ENCODE measurements at regions not wholly inside any gene's neighbourhood (a gene's known extent, or its start where the extent isn't known, plus 50 kb on each side); places are given as distances from the start of the nearest gene placed in this dataset.

GRCh38 chr7:92992932-92993331 lies 124.8 kb downstream of the SAMD9 start:
- H3K4me3 ChIP-seq (ENCODE audit: insufficient read depth in 1 of 2, low read depth in 1 of 2, low read length in 2 of 2), result no peak overlapping the region
- no peak overlapping the region for H3K27ac ChIP-seq (ENCODE audit: low read length, poor library complexity, severe bottlenecking)
- no peak for DNase-seq
- H2BK5ac ChIP-seq (ENCODE audit: low read depth, low read length, poor library complexity, severe bottlenecking), result no peak overlapping the region
- no peak overlapping the region for H3K14ac ChIP-seq (ENCODE audit: low read length in 2 of 2)
- H4K8ac ChIP-seq (ENCODE audit: low read length), result no peak overlapping the region
- H3K18ac ChIP-seq (ENCODE audit: low read depth in 1 of 2, low read length in 2 of 2), result no peak overlapping the region
- no peaks in the 10 kb centered on the region for H3K27me3 ChIP-seq (ENCODE audit: control insufficient read depth in 1 of 2, insufficient read depth in 1 of 2, low read length in 2 of 2)
- no peak overlapping the region for H3K4ac ChIP-seq (ENCODE audit: low read depth in 1 of 2, low read length in 2 of 2)
- no peak overlapping the region for H2BK12ac ChIP-seq (ENCODE audit: low read length in 2 of 2)
- no peaks in the 10 kb centered on the region for H3K4me1 ChIP-seq (ENCODE audit: control insufficient read depth, insufficient read depth, low read depth, low read length)
- no peaks in the 10 kb centered on the region for H3K79me1 ChIP-seq (replicated peaks; ENCODE audit: low read length, poor library complexity, severe bottlenecking)
- no peak overlapping the region for H2BK120ac ChIP-seq (ENCODE audit: low read depth, low read length)
- no peak overlapping the region for H4K91ac ChIP-seq (ENCODE audit: low read length)
- H3K9ac ChIP-seq (ENCODE audit: low read length), result no peak overlapping the region
- no peak overlapping the region for H3K4me2 ChIP-seq (ENCODE audit: low read length, poor library complexity, severe bottlenecking)
- no peak overlapping the region for H2AK5ac ChIP-seq (ENCODE audit: low read length, severe bottlenecking)
- no peaks in the 10 kb centered on the region for H3K9me3 ChIP-seq (ENCODE audit: control insufficient read depth, low read length)
- no CpG with 5 or more reads among the region's 1 CpG for WGBS
- no peak overlapping the region for H3K23ac ChIP-seq (ENCODE audit: low read length in 2 of 2)
- H2AFZ ChIP-seq (ENCODE audit: low read depth, low read length), result no peak overlapping the region
- no peak overlapping the region for H2BK15ac ChIP-seq (ENCODE audit: low read depth, poor library complexity, severe bottlenecking)
- H3K36me3 ChIP-seq (ENCODE audit: control insufficient read depth in 1 of 2, insufficient read depth in 2 of 2, low read depth in 1 of 2, low read length in 2 of 2), result no peaks in the 10 kb centered on the region

GRCh38 chr7:92992483-92992882 lies 125.3 kb downstream of the SAMD9 start:
- Histone ChIP-seq H3K9ac (ENCODE audit: low read length) (no peak overlapping the region), H3K9me3 (ENCODE audit: control insufficient read depth, low read length) (no peaks in the 10 kb centered on the region), H3K4ac (ENCODE audit: low read depth in 1 of 2, low read length in 2 of 2) (no peak overlapping the region), H3K14ac (ENCODE audit: low read length in 2 of 2) (no peak overlapping the region), H3K27me3 (ENCODE audit: control insufficient read depth in 1 of 2, insufficient read depth in 1 of 2, low read length in 2 of 2) (no peaks in the 10 kb centered on the region), H3K4me3 (ENCODE audit: insufficient read depth in 1 of 2, low read depth in 1 of 2, low read length in 2 of 2) (no peak overlapping the region), H2BK5ac (ENCODE audit: low read depth, low read length, poor library complexity, severe bottlenecking) (no peak overlapping the region), H3K23ac (ENCODE audit: low read length in 2 of 2) (no peak overlapping the region), H2AFZ (ENCODE audit: low read depth, low read length) (no peak overlapping the region), H3K4me2 (ENCODE audit: low read length, poor library complexity, severe bottlenecking) (no peak overlapping the region), H3K27ac (ENCODE audit: low read length, poor library complexity, severe bottlenecking) (no peak overlapping the region), H3K4me1 (ENCODE audit: control insufficient read depth, insufficient read depth, low read depth, low read length) (no peaks in the 10 kb centered on the region), H2BK15ac (ENCODE audit: low read depth, poor library complexity, severe bottlenecking) (no peak overlapping the region), H3K18ac (ENCODE audit: low read depth in 1 of 2, low read length in 2 of 2) (no peak overlapping the region), H4K91ac (ENCODE audit: low read length) (no peak overlapping the region), H2BK120ac (ENCODE audit: low read depth, low read length) (no peak overlapping the region), H2BK12ac (ENCODE audit: low read length in 2 of 2) (no peak overlapping the region), H2AK5ac (ENCODE audit: low read length, severe bottlenecking) (no peak overlapping the region), H3K79me1 (replicated peaks; ENCODE audit: low read length, poor library complexity, severe bottlenecking) (no peaks in the 10 kb centered on the region), H4K8ac (ENCODE audit: low read length) (no peak overlapping the region), H3K36me3 (ENCODE audit: control insufficient read depth in 1 of 2, insufficient read depth in 2 of 2, low read depth in 1 of 2, low read length in 2 of 2) (no peaks in the 10 kb centered on the region)
- DNase-seq, result no peak
- 72% methylated on average over 3 of the region's 3 CpGs for WGBS

DNA sequence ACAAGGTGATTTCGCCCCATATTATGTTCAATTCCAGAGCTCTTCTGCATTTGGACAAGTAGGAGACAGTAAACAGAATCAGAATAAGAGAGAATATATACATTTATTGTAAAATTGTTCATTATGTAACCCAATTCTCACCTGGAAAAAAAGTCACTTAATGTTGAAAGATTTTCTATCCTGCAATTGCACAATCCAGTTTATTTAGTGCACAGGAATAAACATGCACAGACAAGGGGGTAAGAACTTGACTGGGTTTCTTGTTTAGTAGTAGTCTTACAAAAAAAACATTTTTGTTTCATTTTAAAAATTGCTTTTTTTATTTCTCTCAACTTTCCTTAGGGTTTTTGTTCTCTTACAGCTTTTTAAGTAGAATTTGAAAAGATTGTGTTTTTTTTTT lies 126.6 kb downstream of the SAMD9 start:
- no peak overlapping the region for H2BK15ac ChIP-seq (ENCODE audit: low read depth, poor library complexity, severe bottlenecking)
- no CpG with 5 or more reads among the region's 1 CpG for WGBS
- H3K4me2 ChIP-seq (ENCODE audit: low read length, poor library complexity, severe bottlenecking), result no peak overlapping the region

GRCh38 chr7:92988941-92989545 lies 128.7 kb downstream of the SAMD9 start:
- no peak overlapping the region for H3K14ac ChIP-seq (ENCODE audit: low read length in 2 of 2)
- no peak overlapping the region for H2AK5ac ChIP-seq (ENCODE audit: low read length, severe bottlenecking)
- no peaks in the 10 kb centered on the region for H3K36me3 ChIP-seq (ENCODE audit: control insufficient read depth in 1 of 2, insufficient read depth in 2 of 2, low read depth in 1 of 2, low read length in 2 of 2)
- WGBS, result 89% methylated on average over 3 of the region's 3 CpGs
- peak; percentile 17 for DNase-seq
- no peak overlapping the region for H4K91ac ChIP-seq (ENCODE audit: low read length)
- no peak overlapping the region for H2BK15ac ChIP-seq (ENCODE audit: low read depth, poor library complexity, severe bottlenecking)
- no peak overlapping the region for H3K23ac ChIP-seq (ENCODE audit: low read length in 2 of 2)
- H3K27ac ChIP-seq (ENCODE audit: low read length, poor library complexity, severe bottlenecking), result no peak overlapping the region
- H3K4ac ChIP-seq (ENCODE audit: low read depth in 1 of 2, low read length in 2 of 2), result no peak overlapping the region
- H3K18ac ChIP-seq (ENCODE audit: low read depth in 1 of 2, low read length in 2 of 2), result no peak overlapping the region
- H4K8ac ChIP-seq (ENCODE audit: low read length), result no peak overlapping the region
- no peak overlapping the region for H3K9ac ChIP-seq (ENCODE audit: low read length)
- H3K27me3 ChIP-seq (ENCODE audit: control insufficient read depth in 1 of 2, insufficient read depth in 1 of 2, low read length in 2 of 2), result no peaks in the 10 kb centered on the region
- H3K79me1 ChIP-seq (replicated peaks; ENCODE audit: low read length, poor library complexity, severe bottlenecking), result no peaks in the 10 kb centered on the region
- H3K9me3 ChIP-seq (ENCODE audit: control insufficient read depth, low read length), result peaks cover 6% of the 10 kb centered on the region
- H2BK120ac ChIP-seq (ENCODE audit: low read depth, low read length), result no peak overlapping the region
- no peaks in the 10 kb centered on the region for H3K4me1 ChIP-seq (ENCODE audit: control insufficient read depth, insufficient read depth, low read depth, low read length)
- H2AFZ ChIP-seq (ENCODE audit: low read depth, low read length), result no peak overlapping the region
- H3K4me3 ChIP-seq (ENCODE audit: insufficient read depth in 1 of 2, low read depth in 1 of 2, low read length in 2 of 2), result no peak overlapping the region
- no peak overlapping the region for H3K4me2 ChIP-seq (ENCODE audit: low read length, poor library complexity, severe bottlenecking)
- H2BK12ac ChIP-seq (ENCODE audit: low read length in 2 of 2), result no peak overlapping the region
- no peak overlapping the region for H2BK5ac ChIP-seq (ENCODE audit: low read depth, low read length, poor library complexity, severe bottlenecking)

More for the DNA sequence above, 126.6 kb downstream of the SAMD9 start:
- Histone ChIP-seq H2BK12ac (ENCODE audit: low read length in 2 of 2) (no peak overlapping the region), H3K9ac (ENCODE audit: low read length) (no peak overlapping the region), H3K14ac (ENCODE audit: low read length in 2 of 2) (no peak overlapping the region), H3K9me3 (ENCODE audit: control insufficient read depth, low read length) (no peaks in the 10 kb centered on the region), H3K27me3 (ENCODE audit: control insufficient read depth in 1 of 2, insufficient read depth in 1 of 2, low read length in 2 of 2) (no peaks in the 10 kb centered on the region), H3K23ac (ENCODE audit: low read length in 2 of 2) (no peak overlapping the region), H3K4me1 (ENCODE audit: control insufficient read depth, insufficient read depth, low read depth, low read length) (no peaks in the 10 kb centered on the region), H4K8ac (ENCODE audit: low read length) (no peak overlapping the region), H3K36me3 (ENCODE audit: control insufficient read depth in 1 of 2, insufficient read depth in 2 of 2, low read depth in 1 of 2, low read length in 2 of 2) (no peaks in the 10 kb centered on the region), H3K79me1 (replicated peaks; ENCODE audit: low read length, poor library complexity, severe bottlenecking) (no peaks in the 10 kb centered on the region), H3K4me3 (ENCODE audit: insufficient read depth in 1 of 2, low read depth in 1 of 2, low read length in 2 of 2) (no peak overlapping the region), H2BK120ac (ENCODE audit: low read depth, low read length) (no peak overlapping the region), H3K27ac (ENCODE audit: low read length, poor library complexity, severe bottlenecking) (no peak overlapping the region), H3K4ac (ENCODE audit: low read depth in 1 of 2, low read length in 2 of 2) (no peak overlapping the region), H4K91ac (ENCODE audit: low read length) (no peak overlapping the region), H3K18ac (ENCODE audit: low read depth in 1 of 2, low read length in 2 of 2) (no peak overlapping the region), H2AK5ac (ENCODE audit: low read length, severe bottlenecking) (no peak overlapping the region), H2AFZ (ENCODE audit: low read depth, low read length) (no peak overlapping the region), H2BK5ac (ENCODE audit: low read depth, low read length, poor library complexity, severe bottlenecking) (no peak overlapping the region)
- DNase-seq, result no peak
